Panc1 (cell line): ENCODE measurements at regions not wholly inside any gene's neighbourhood (a gene's known extent, or its start where the extent isn't known, plus 50 kb on each side); places are given as distances from the start of the nearest gene placed in this dataset.
A peak's percentile ranks its signal among the peaks of the same experiment; 100 is the strongest.

Experiments used
- ATAC-seq: fragments of 200-7000 bp; cut with Tn5 transposase; 2 replicates; pipeline ENCODE4 v1.9.1; 2020; ENCODE audit warnings: mild to moderate bottlenecking, moderate library complexity
- BruUV-seq: library from RNA; stranded (reverse); fragments of 400-500 nt; replicated peaks from 2 replicates; lab custom pipeline; 2021; lab: Mats Ljungman, UMichigan
- CTCF ChIA-PET: fragments of 300-600 bp; sonication (Branson Sonifier 250); formaldehyde crosslinking; loops from one replicate; lab custom pipeline; 2022; ENCODE audit warnings: antibody characterized with exemption; lab: Charles Lee
- POLR2A ChIA-PET: fragments of 300-600 bp; sonication (Branson Sonifier 250); formaldehyde crosslinking; loops from one replicate; lab custom pipeline; 2022; ENCODE audit warnings: antibody characterized with exemption; lab: Charles Lee
- DNase-seq: peaks from one replicate; pipeline ENCODE4 v3.0.0-alpha.2; 2010; ENCODE audit warnings: low read depth, low spot score
- H3K27ac ChIP-seq: 2 replicates; pipeline ENCODE4 v1.5.1; 2011; ENCODE audit warnings: mild to moderate bottlenecking, low read length, inconsistent platforms
- H3K27me3 ChIP-seq: fragments of 200-500 bp; sonication (Bioruptor generic); 2 replicates; pipeline ENCODE4 v1.6.0; 2014; ENCODE audit warnings: low read length, inconsistent platforms; ENCODE audit not compliant: control insufficient read depth, insufficient read depth
- H3K36me3 ChIP-seq: fragments of 200-500 bp; sonication (Bioruptor generic); 2 replicates; pipeline ENCODE4 v1.5.1; 2014; ENCODE audit warnings: inconsistent platforms, mild to moderate bottlenecking, low read length, moderate library complexity; ENCODE audit not compliant: control insufficient read depth, insufficient read depth
- H3K4me1 ChIP-seq: 2 replicates; pipeline ENCODE4 v1.5.1; 2011; ENCODE audit warnings: inconsistent platforms, mild to moderate bottlenecking, low read length, moderate library complexity; ENCODE audit not compliant: control insufficient read depth, insufficient read depth
- H3K4me3 ChIP-seq, 2 experiments: 2 replicates each; pipeline ENCODE4 v1.5.1; 2011 to 2012; ENCODE audit warnings: low read depth in 2 of 2, low read length in 2 of 2, mild to moderate bottlenecking in 2 of 2, inconsistent platforms in 1 of 2, moderate library complexity in 1 of 2
- H3K9me3 ChIP-seq: fragments of 200-500 bp; sonication (Bioruptor generic); 2 replicates; pipeline ENCODE4 v1.5.1; 2014; ENCODE audit warnings: low read depth, mild to moderate bottlenecking, inconsistent platforms, low read length, moderate library complexity; ENCODE audit not compliant: control insufficient read depth, insufficient read depth
- POLR2AphosphoS5 ChIP-seq: IDR thresholded peaks from 2 replicates; pipeline ENCODE4 v1.6.1; 2012; ENCODE audit warnings: mild to moderate bottlenecking, low read depth, low read length, moderate library complexity
- SIN3A ChIP-seq: IDR thresholded peaks from 2 replicates; pipeline ENCODE4 v1.6.1; 2012; ENCODE audit warnings: low read depth, mild to moderate bottlenecking, low read length, moderate library complexity, borderline replicate concordance; ENCODE audit not compliant: insufficient read depth
- TCF7L2 ChIP-seq: IDR thresholded peaks from 2 replicates; pipeline ENCODE4 v1.6.1; 2011; ENCODE audit warnings: mild to moderate bottlenecking, low read depth, low read length, inconsistent platforms
- in situ Hi-C: cut with HindIII; loops from 2 replicates; pipeline ENCODE4 v1.10.0; 2016; ENCODE audit warnings: low sequenced_read_pairs, low pct_unique_long_range_greater_than_20kb
- intact Hi-C: fragments of 100-400 bp; cut with micrococcal nuclease; formaldehyde crosslinking; loops from one replicate; pipeline ENCODE4 v1.10.0; 2022; ENCODE audit not compliant: unreplicated experiment
- TF ChIP-seq, protein P1 (sequence below), 2 experiments: IDR thresholded peaks; 2 replicates each; pipeline ENCODE4 v1.6.1; 2011 to 2012; ENCODE audit warnings: low read depth in 2 of 2, control low read depth in 1 of 2, low read length in 1 of 2, mild to moderate bottlenecking in 1 of 2, moderate library complexity in 1 of 2; ENCODE audit not compliant: insufficient read depth in 1 of 2
- TF ChIP-seq, protein P2 (sequence below): fragments of 450-650 bp; IDR thresholded peaks from 2 replicates; pipeline ENCODE4 v1.5.1; 2017; ENCODE audit warnings: mild to moderate bottlenecking

DNA sequence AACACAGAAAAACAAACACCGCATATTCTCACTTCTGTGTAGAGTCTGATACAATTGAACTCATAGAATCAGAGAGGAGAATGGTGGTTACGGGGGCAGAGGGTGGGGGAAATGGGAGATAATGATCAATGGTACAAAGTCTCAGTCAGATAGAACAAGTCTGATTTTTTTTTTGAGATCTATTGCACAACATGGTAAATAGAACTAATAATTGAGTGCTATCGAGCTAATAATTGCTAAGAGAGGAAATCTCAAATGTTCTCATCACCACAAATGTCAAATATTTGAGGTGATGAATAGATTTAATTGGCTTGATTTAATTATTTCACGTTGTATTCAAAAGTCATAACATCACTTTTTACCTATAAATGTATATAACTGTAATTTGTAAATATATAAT is 121.0 kb upstream of the SPIN1 start:
- intact Hi-C loops: no loop called here
- no peak overlapping the region for H3K27ac ChIP-seq
- BruUV-seq: no TSS peak
- no peaks in the 10 kb centered on the region for H3K36me3 ChIP-seq
- ATAC-seq (no peak), DNase-seq (no peak)
- no peak overlapping the region for H3K4me3 ChIP-seq
- POLR2A ChIA-PET: no interaction called here
- no peaks in the 10 kb centered on the region for H3K4me1 ChIP-seq
- no peaks in the 10 kb centered on the region for H3K9me3 ChIP-seq
- no peaks in the 10 kb centered on the region for H3K27me3 ChIP-seq
- in situ Hi-C loops: no loop called here
- CTCF ChIA-PET: no interaction called here
- TF ChIP-seq SIN3A (no peak), POLR2AphosphoS5 (no peak), TCF7L2 (no peak)
- TF ChIP-seq, protein P1, sequence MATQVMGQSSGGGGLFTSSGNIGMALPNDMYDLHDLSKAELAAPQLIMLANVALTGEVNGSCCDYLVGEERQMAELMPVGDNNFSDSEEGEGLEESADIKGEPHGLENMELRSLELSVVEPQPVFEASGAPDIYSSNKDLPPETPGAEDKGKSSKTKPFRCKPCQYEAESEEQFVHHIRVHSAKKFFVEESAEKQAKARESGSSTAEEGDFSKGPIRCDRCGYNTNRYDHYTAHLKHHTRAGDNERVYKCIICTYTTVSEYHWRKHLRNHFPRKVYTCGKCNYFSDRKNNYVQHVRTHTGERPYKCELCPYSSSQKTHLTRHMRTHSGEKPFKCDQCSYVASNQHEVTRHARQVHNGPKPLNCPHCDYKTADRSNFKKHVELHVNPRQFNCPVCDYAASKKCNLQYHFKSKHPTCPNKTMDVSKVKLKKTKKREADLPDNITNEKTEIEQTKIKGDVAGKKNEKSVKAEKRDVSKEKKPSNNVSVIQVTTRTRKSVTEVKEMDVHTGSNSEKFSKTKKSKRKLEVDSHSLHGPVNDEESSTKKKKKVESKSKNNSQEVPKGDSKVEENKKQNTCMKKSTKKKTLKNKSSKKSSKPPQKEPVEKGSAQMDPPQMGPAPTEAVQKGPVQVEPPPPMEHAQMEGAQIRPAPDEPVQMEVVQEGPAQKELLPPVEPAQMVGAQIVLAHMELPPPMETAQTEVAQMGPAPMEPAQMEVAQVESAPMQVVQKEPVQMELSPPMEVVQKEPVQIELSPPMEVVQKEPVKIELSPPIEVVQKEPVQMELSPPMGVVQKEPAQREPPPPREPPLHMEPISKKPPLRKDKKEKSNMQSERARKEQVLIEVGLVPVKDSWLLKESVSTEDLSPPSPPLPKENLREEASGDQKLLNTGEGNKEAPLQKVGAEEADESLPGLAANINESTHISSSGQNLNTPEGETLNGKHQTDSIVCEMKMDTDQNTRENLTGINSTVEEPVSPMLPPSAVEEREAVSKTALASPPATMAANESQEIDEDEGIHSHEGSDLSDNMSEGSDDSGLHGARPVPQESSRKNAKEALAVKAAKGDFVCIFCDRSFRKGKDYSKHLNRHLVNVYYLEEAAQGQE (IDR thresholded peaks at IDR 0.05; ENCODE audit: insufficient read depth in 1 of 2, low read depth in 2 of 2, low read length in 1 of 2): no peak
- TF ChIP-seq, protein P2, sequence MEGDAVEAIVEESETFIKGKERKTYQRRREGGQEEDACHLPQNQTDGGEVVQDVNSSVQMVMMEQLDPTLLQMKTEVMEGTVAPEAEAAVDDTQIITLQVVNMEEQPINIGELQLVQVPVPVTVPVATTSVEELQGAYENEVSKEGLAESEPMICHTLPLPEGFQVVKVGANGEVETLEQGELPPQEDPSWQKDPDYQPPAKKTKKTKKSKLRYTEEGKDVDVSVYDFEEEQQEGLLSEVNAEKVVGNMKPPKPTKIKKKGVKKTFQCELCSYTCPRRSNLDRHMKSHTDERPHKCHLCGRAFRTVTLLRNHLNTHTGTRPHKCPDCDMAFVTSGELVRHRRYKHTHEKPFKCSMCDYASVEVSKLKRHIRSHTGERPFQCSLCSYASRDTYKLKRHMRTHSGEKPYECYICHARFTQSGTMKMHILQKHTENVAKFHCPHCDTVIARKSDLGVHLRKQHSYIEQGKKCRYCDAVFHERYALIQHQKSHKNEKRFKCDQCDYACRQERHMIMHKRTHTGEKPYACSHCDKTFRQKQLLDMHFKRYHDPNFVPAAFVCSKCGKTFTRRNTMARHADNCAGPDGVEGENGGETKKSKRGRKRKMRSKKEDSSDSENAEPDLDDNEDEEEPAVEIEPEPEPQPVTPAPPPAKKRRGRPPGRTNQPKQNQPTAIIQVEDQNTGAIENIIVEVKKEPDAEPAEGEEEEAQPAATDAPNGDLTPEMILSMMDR: no peak

DNA sequence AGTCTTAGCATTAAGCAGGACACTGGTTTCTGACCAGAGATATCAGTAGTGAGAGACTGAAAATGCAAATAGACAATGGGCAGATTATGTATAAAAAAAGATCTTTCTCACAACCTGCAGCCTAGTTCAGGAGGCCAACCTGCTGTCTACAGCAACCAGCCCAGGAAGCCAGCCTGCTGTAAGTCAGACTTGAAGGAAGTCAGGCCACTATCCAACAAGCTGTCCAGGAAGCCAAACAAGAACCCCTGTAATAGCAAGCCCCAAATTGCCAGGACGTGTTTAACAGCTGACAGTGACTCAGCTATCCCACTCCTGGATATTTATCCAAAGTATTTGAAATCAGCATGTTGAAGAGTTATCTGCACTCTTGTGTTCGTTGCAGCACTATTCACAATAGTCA is 121.8 kb upstream of the SPIN1 start:
- no TSS peak for BruUV-seq
- ChIA-PET POLR2A (no interaction called here), CTCF (no interaction called here)
- peak overlapping the region; percentile 34; the same call in 1 of the 2 replicates for H3K27ac ChIP-seq
- no peaks in the 10 kb centered on the region for H3K27me3 ChIP-seq
- in situ Hi-C loops (no loop called here), intact Hi-C loops (no loop called here)
- no peaks in the 10 kb centered on the region for H3K4me1 ChIP-seq
- TF ChIP-seq, protein P1 (IDR thresholded peaks at IDR 0.05; ENCODE audit: insufficient read depth in 1 of 2, low read depth in 2 of 2, low read length in 1 of 2): no peak
- TF ChIP-seq POLR2AphosphoS5 (no peak), SIN3A (no peak)
- TF ChIP-seq, protein P2: no peak
- no peak overlapping the region for H3K4me3 ChIP-seq
- no peak for ATAC-seq
- DNase-seq: no peak
- no peaks in the 10 kb centered on the region for H3K36me3 ChIP-seq
- H3K9me3 ChIP-seq: no peaks in the 10 kb centered on the region
